IMR-90 (cell line): ENCODE measurements at regions not wholly inside any gene's neighbourhood (a gene's known extent, or its start where the extent isn't known, plus 50 kb on each side); places are given as distances from the start of the nearest gene placed in this dataset.

Experiments used
- ATAC-seq: fragments of 200-7000 bp; cut with Tn5 transposase; 2 replicates; pipeline ENCODE4 v1.9.1; 2020; ENCODE audit warnings: low read depth, mild to moderate bottlenecking, moderate library complexity
- BruUV-seq: library from RNA; stranded (reverse); fragments of 400-500 nt; replicated peaks from 2 replicates; lab custom pipeline; 2021; lab: Mats Ljungman, UMichigan
- CTCF ChIA-PET: fragments of 300-600 bp; formaldehyde crosslinking; extraction: SDS; loops from one replicate; lab custom pipeline; 2021; ENCODE audit warnings: antibody characterized with exemption; lab: Yijun Ruan, JAX
- POLR2A ChIA-PET: fragments of 300-600 bp; sonication (Branson Sonifier 250); formaldehyde crosslinking; loops from one replicate; lab custom pipeline; 2022; ENCODE audit warnings: antibody characterized with exemption; ENCODE audit not compliant: unreplicated experiment; lab: Charles Lee
- DNase-seq: peaks from one replicate; pipeline ENCODE4 v3.0.0; 2013
- H2AFZ ChIP-seq: replicated peaks from 2 replicates; pipeline ENCODE3; 2013; ENCODE audit warnings: low read length, mild to moderate bottlenecking; ENCODE audit not compliant: poor library complexity
- H2AK5ac ChIP-seq: 2 replicates; pipeline ENCODE4 v1.6.1; 2013; ENCODE audit warnings: low read depth, low read length, inconsistent platforms
- H2AK9ac ChIP-seq: replicated peaks from 2 replicates; pipeline ENCODE3; 2013; ENCODE audit warnings: mild to moderate bottlenecking, low read depth, low read length, moderate library complexity; ENCODE audit not compliant: poor library complexity
- H2BK120ac ChIP-seq: 2 replicates; pipeline ENCODE4 v1.6.1; 2013; ENCODE audit warnings: low read depth, low read length, inconsistent platforms
- H2BK15ac ChIP-seq: 3 replicates; pipeline ENCODE4 v1.6.1; 2013; ENCODE audit warnings: low read depth, low read length, inconsistent platforms
- H2BK20ac ChIP-seq: 2 replicates; pipeline ENCODE4 v1.6.1; 2013; ENCODE audit warnings: low read depth, mild to moderate bottlenecking, inconsistent platforms, low read length, moderate library complexity
- H2BK5ac ChIP-seq: 2 replicates; pipeline ENCODE4 v1.6.1; 2013; ENCODE audit warnings: mild to moderate bottlenecking, low read depth, low read length, inconsistent platforms; ENCODE audit not compliant: poor library complexity, severe bottlenecking
- H3K14ac ChIP-seq: replicated peaks from 2 replicates; pipeline ENCODE4 v1.6.1; 2013; ENCODE audit warnings: low read depth, low read length, inconsistent platforms
- H3K18ac ChIP-seq: 2 replicates; pipeline ENCODE4 v1.6.1; 2013; ENCODE audit warnings: low read depth, low read length, control low read depth
- H3K23ac ChIP-seq: 2 replicates; pipeline ENCODE4 v1.6.1; 2013; ENCODE audit warnings: low read depth, low read length, inconsistent platforms
- H3K27ac ChIP-seq: 2 replicates; pipeline ENCODE4 v1.5.1; 2013; ENCODE audit warnings: mild to moderate bottlenecking, control low read depth, low read length; ENCODE audit not compliant: insufficient read depth
- H3K27me3 ChIP-seq: 2 replicates; pipeline ENCODE4 v1.6.1; 2013; ENCODE audit warnings: low read length; ENCODE audit not compliant: control insufficient read depth, insufficient read depth
- H3K36me3 ChIP-seq: 2 replicates; pipeline ENCODE4 v1.6.1; 2013; ENCODE audit warnings: low read length, mixed read lengths; ENCODE audit not compliant: control insufficient read depth, insufficient read depth
- H3K4ac ChIP-seq: 2 replicates; pipeline ENCODE4 v1.6.1; 2013; ENCODE audit warnings: low read depth, low read length, inconsistent platforms
- H3K4me1 ChIP-seq: 2 replicates; pipeline ENCODE4 v1.6.1; 2013; ENCODE audit warnings: low read length, mixed read lengths; ENCODE audit not compliant: control insufficient read depth, insufficient read depth
- H3K4me2 ChIP-seq: 2 replicates; pipeline ENCODE4 v1.6.1; 2013; ENCODE audit warnings: low read depth, mild to moderate bottlenecking, control low read depth, low read length, moderate library complexity
- H3K4me3 ChIP-seq: 2 replicates; pipeline ENCODE4 v1.5.1; 2013; ENCODE audit warnings: low read depth, mild to moderate bottlenecking, control low read depth, low read length, moderate library complexity; ENCODE audit not compliant: insufficient read depth
- H3K56ac ChIP-seq: 2 replicates; pipeline ENCODE4 v1.6.1; 2013; ENCODE audit warnings: low read length, inconsistent platforms; ENCODE audit not compliant: insufficient read depth; ENCODE audit errors: extremely low read depth
- H3K79me1 ChIP-seq, 2 experiments: 2 replicates each; pipeline ENCODE4 v1.6.1; 2013; ENCODE audit warnings: low read length in 2 of 2, inconsistent platforms in 1 of 2, low read depth in 1 of 2
- H3K9ac ChIP-seq: 2 replicates; pipeline ENCODE4 v1.6.1; 2013; ENCODE audit warnings: low read depth, low read length, control low read depth
- H3K9me1 ChIP-seq: 2 replicates; pipeline ENCODE4 v1.6.1; 2013; ENCODE audit warnings: low read length, inconsistent platforms; ENCODE audit not compliant: insufficient read depth
- H3K9me3 ChIP-seq: 2 replicates; pipeline ENCODE4 v1.6.1; 2013; ENCODE audit warnings: low read length; ENCODE audit not compliant: control insufficient read depth, insufficient read depth
- H4K20me1 ChIP-seq: 2 replicates; pipeline ENCODE4 v1.6.1; 2013; ENCODE audit warnings: low read length, inconsistent platforms; ENCODE audit not compliant: insufficient read depth
- H4K5ac ChIP-seq: 2 replicates; pipeline ENCODE4 v1.6.1; 2013; ENCODE audit warnings: mild to moderate bottlenecking, low read depth, low read length, control low read depth
- H4K8ac ChIP-seq, 2 experiments: 2 replicates each; pipeline ENCODE4 v1.6.1; 2013; ENCODE audit warnings: low read depth in 2 of 2, low read length in 2 of 2, control low read depth in 1 of 2, inconsistent platforms in 1 of 2
- H4K91ac ChIP-seq: 2 replicates; pipeline ENCODE4 v1.6.1; 2013; ENCODE audit warnings: low read depth, low read length, inconsistent platforms; ENCODE audit not compliant: insufficient read depth
- BHLHE40 ChIP-seq: fragments of 150-350 bp; IDR thresholded peaks from 2 replicates; pipeline ENCODE4 v1.6.1; 2016; ENCODE audit warnings: mild to moderate bottlenecking, low read depth, low read length
- CEBPB ChIP-seq: IDR thresholded peaks from 2 replicates; pipeline ENCODE4 v1.6.1; 2012; ENCODE audit warnings: low read depth, low read length, improper control_type of control experiment
- CHD1 ChIP-seq: IDR thresholded peaks from 2 replicates; pipeline ENCODE4 v1.6.1; 2012; ENCODE audit warnings: low read depth, low read length, improper control_type of control experiment
- CTCF ChIP-seq: conservative IDR thresholded peaks from 2 replicates; pipeline ENCODE4 v1.5.1; 2012; ENCODE audit warnings: mild to moderate bottlenecking, low read depth, low read length, improper control_type of control experiment
- FOS ChIP-seq: fragments of 150-350 bp; IDR thresholded peaks from 2 replicates; pipeline ENCODE4 v1.6.1; 2016; ENCODE audit warnings: low read depth, low read length
- MAFK ChIP-seq: IDR thresholded peaks from 2 replicates; pipeline ENCODE4 v1.6.1; 2012; ENCODE audit warnings: low read depth, low read length, improper control_type of control experiment
- MAZ ChIP-seq: IDR thresholded peaks from 2 replicates; pipeline ENCODE4 v1.6.1; 2012; ENCODE audit warnings: low read depth, mild to moderate bottlenecking, low read length, improper control_type of control experiment, moderate library complexity, borderline replicate concordance
- MXI1 ChIP-seq: IDR thresholded peaks from 2 replicates; pipeline ENCODE4 v1.6.1; 2012; ENCODE audit warnings: low read depth, mild to moderate bottlenecking, low read length, moderate library complexity, borderline replicate concordance
- NFE2L2 ChIP-seq: fragments of 150-350 bp; IDR thresholded peaks from 2 replicates; pipeline ENCODE4 v1.6.1; 2016; ENCODE audit warnings: low read depth, mild to moderate bottlenecking, low read length
- POLR2A ChIP-seq: IDR thresholded peaks from 2 replicates; pipeline ENCODE4 v1.6.1; 2012; ENCODE audit warnings: mild to moderate bottlenecking, low read depth, low read length
- RAD21 ChIP-seq: IDR thresholded peaks from 2 replicates; pipeline ENCODE4 v1.6.1; 2012; ENCODE audit warnings: low read length, improper control_type of control experiment
- RCOR1 ChIP-seq: IDR thresholded peaks from 2 replicates; pipeline ENCODE4 v1.6.1; 2012; ENCODE audit warnings: mild to moderate bottlenecking, low read length, improper control_type of control experiment; ENCODE audit not compliant: insufficient replicate concordance
- RFX5 ChIP-seq: IDR thresholded peaks from 2 replicates; pipeline ENCODE4 v1.8.0; 2012; ENCODE audit warnings: low read depth, mild to moderate bottlenecking, low read length, moderate library complexity
- SMC3 ChIP-seq: fragments of 150-350 bp; IDR thresholded peaks from 2 replicates; pipeline ENCODE4 v1.6.1; 2016; ENCODE audit warnings: low read depth, mild to moderate bottlenecking, antibody characterized with exemption, low read length, moderate library complexity
- USF2 ChIP-seq: fragments of 150-350 bp; IDR thresholded peaks from 2 replicates; pipeline ENCODE4 v1.6.1; 2017; ENCODE audit warnings: mild to moderate bottlenecking, antibody characterized with exemption, low read length, low read depth
- WGBS, 2 experiments: methylation state at CpG; one replicate each; pipeline versions ENCODE4 v1.1.5 to v1.1.7; 2013; ENCODE audit warnings: missing lambda C conversion rate in 2 of 2; ENCODE audit not compliant: insufficient read length in 1 of 2; ENCODE audit errors: extremely low coverage in 2 of 2; 5-methylcytosine and 5-hydroxymethylcytosine counted together
- dilution Hi-C: fragments of 300-500 bp; cut with HindIII; formaldehyde crosslinking; loops from one replicate; pipeline ENCODE4 v1.14.3; 2018; ENCODE audit warnings: low sequenced_read_pairs; ENCODE audit not compliant: unreplicated experiment
- in situ Hi-C: fragments of 300-500 bp; cut with MboI; formaldehyde crosslinking; loops from 3 replicates; pipeline ENCODE4 v1.14.3; 2019; ENCODE audit warnings: low sequenced_read_pairs, inconsistent platforms, mixed read lengths
- intact Hi-C: fragments of 100-400 bp; cut with micrococcal nuclease; formaldehyde crosslinking; loops from 2 replicates; pipeline ENCODE4 v1.10.0; 2022
- TF ChIP-seq, protein P1 (sequence below): fragments of 150-350 bp; IDR thresholded peaks from 2 replicates; pipeline ENCODE4 v1.6.1; 2016; ENCODE audit warnings: low read depth, mild to moderate bottlenecking, low read length, moderate library complexity, borderline replicate concordance

DNA sequence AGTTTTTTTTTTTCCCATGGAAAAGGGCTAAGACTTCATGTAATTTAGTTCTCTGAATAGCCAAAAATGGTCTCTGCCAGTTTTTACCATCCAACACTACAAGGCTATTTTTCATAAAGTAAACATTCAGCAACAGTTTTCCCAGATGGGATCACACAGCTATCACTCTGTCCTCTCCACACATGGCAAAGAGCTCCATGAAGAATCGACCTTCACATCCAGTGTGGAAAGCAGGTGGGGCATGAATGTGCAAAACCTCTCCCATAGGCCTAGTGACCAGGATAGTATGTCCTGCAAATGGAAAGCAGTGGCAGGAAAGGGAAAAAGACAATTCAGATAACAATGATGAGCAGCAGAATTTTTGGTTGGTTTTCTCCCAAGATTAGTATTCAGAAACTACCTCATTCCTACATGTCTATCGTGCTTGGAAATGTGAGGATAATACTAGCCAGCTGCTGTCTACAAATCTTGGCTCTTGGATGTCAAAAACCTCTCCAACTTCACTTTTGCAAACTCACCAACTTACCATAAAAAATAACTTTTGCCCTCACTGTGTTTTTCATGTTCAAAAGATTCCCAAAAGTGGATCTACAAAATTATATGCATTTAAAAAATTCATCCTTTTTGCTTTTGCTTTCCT lies 159.7 kb upstream of the MCHR2 start:
- Histone ChIP-seq H3K4me2 (no peak overlapping the region), H3K18ac (no peak overlapping the region), H3K4ac (no peak overlapping the region), H3K9me3 (no peaks in the 10 kb centered on the region), H3K9ac (no peak overlapping the region), H3K9me1 (no peaks in the 10 kb centered on the region), H2BK15ac (no peak overlapping the region), H3K27me3 (peaks cover 11% of the 10 kb centered on the region), H2BK20ac (no peak overlapping the region), H2AFZ (no peak overlapping the region), H3K56ac (no peak overlapping the region), H3K14ac (no peak overlapping the region), H4K91ac (no peak overlapping the region), H3K79me1 (no peaks in the 10 kb centered on the region), H2BK5ac (no peak overlapping the region), H3K27ac (no peak overlapping the region), H2AK9ac (no peak overlapping the region), H3K36me3 (no peaks in the 10 kb centered on the region), H3K23ac (no peak overlapping the region), H3K4me1 (no peaks in the 10 kb centered on the region), H4K5ac (no peak overlapping the region), H2AK5ac (no peak overlapping the region), H4K8ac (no peak overlapping the region), H3K4me3 (no peak overlapping the region), H4K20me1 (no peaks in the 10 kb centered on the region), H2BK120ac (no peak overlapping the region)
- no CpG with 5 or more reads among the region's 2 CpGs for WGBS, 2 experiments
- CTCF ChIA-PET = interaction anchor here (1.0 kb wide), 1 partner anchor 476 kb away, joined by 5 read pairs; no protein-coding TSS in a partner anchor
- ATAC-seq (no peak), DNase-seq (no peak)
- POLR2A ChIA-PET = interaction anchor here (0.6 kb wide), 1 partner anchor 301 kb away, joined by 6 read pairs; no protein-coding TSS in a partner anchor
- TF ChIP-seq CEBPB (no peak), CHD1 (no peak), MAFK (no peak), MAZ (no peak), RFX5 (no peak), BHLHE40 (no peak), RCOR1 (no peak), FOS (no peak), MXI1 (no peak), RAD21 (no peak), SMC3 (no peak), USF2 (no peak), CTCF (no peak), NFE2L2 (no peak), POLR2A (no peak)
- TF ChIP-seq, protein P1, sequence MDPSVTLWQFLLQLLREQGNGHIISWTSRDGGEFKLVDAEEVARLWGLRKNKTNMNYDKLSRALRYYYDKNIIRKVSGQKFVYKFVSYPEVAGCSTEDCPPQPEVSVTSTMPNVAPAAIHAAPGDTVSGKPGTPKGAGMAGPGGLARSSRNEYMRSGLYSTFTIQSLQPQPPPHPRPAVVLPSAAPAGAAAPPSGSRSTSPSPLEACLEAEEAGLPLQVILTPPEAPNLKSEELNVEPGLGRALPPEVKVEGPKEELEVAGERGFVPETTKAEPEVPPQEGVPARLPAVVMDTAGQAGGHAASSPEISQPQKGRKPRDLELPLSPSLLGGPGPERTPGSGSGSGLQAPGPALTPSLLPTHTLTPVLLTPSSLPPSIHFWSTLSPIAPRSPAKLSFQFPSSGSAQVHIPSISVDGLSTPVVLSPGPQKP = no peak
- intact Hi-C loops = no loop called here
- BruUV-seq = no TSS peak
- dilution Hi-C loops = no loop called here
- in situ Hi-C loops = no loop called here
